Heart right ventricle (tissue), 16 donors: ENCODE measurements at regions not wholly inside any gene's neighbourhood (a gene's known extent, or its start where the extent isn't known, plus 50 kb on each side); places are given as distances from the start of the nearest gene placed in this dataset.

Source experiments
- ATAC-seq, 8 donors: fragments of 200-7000 bp; cut with Tn5 transposase; one replicate each; pipeline ENCODE4 v1.9.1; 2020; ENCODE audit warnings: mild to moderate bottlenecking in 8 of 8, moderate library complexity in 8 of 8, moderate number of reproducible peaks in 1 of 8
- DNase-seq, 2 donors: peaks; one replicate each; pipeline ENCODE4 v3.0.0-alpha.2; 2020
- H3K27ac ChIP-seq, 10 donors: fragments of 200-600 bp; sonication (generic) in 2 of 10; one replicate each; pipeline versions ENCODE4 v1.5.0 to v1.8.0; 2020 to 2022; ENCODE audit warnings: mild to moderate bottlenecking in 3 of 10
- H3K27me3 ChIP-seq, 7 donors: fragments of 200-600 bp; one replicate each; pipeline ENCODE4 v1.8.0; 2021 to 2022; ENCODE audit warnings: mild to moderate bottlenecking in 2 of 7
- H3K36me3 ChIP-seq, 9 donors: fragments of 200-600 bp; sonication (generic) in 1 of 9; one replicate each; pipeline versions ENCODE4 v1.5.0 to v1.8.0; 2020 to 2022; ENCODE audit warnings: mild to moderate bottlenecking in 2 of 9
- H3K4me1 ChIP-seq, 9 donors: fragments of 200-600 bp; sonication (generic) in 1 of 9; one replicate each; pipeline versions ENCODE4 v1.5.0 to v1.8.0; 2020 to 2022; ENCODE audit warnings: mild to moderate bottlenecking in 4 of 9
- H3K4me3 ChIP-seq, 10 donors: fragments of 200-600 bp; sonication (generic) in 2 of 10; one replicate each; pipeline versions ENCODE4 v1.5.0 to v1.8.0; 2020 to 2022; ENCODE audit warnings: mild to moderate bottlenecking in 7 of 10, moderate library complexity in 2 of 10
- H3K9me3 ChIP-seq, 11 donors: fragments of 200-600 bp in 10 of 11; sonication (generic) in 2 of 11; one replicate each; pipeline versions ENCODE4 v1.5.0 to v1.8.0; 2013 to 2022; ENCODE audit warnings: mild to moderate bottlenecking in 2 of 11, control low read depth in 1 of 11, moderate library complexity in 1 of 11
- WGBS, 2 donors: extraction: QIAGEN DNeasy Blood & Tissue Kit; methylation state at CpG; one replicate each; pipeline ENCODE4 v1.1.7; 2013; ENCODE audit warnings: inconsistent platforms in 1 of 2; 5-methylcytosine and 5-hydroxymethylcytosine counted together
- intact Hi-C, 10 donors: fragments of 100-400 bp; cut with DNase I; formaldehyde crosslinking; loops; one replicate each; pipeline versions ENCODE4 v1.11.1 to v1.14.2; 2022
- TF ChIP-seq, protein P1 (sequence below), 9 donors: fragments of 200-600 bp; sonication (generic) in 2 of 9; IDR thresholded peaks; one replicate each; pipeline versions ENCODE4 v1.5.0 to v1.8.0; 2021 to 2022; ENCODE audit warnings: antibody characterized with exemption in 9 of 9, mild to moderate bottlenecking in 5 of 9, moderate library complexity in 1 of 9
- donor health status: Arrhythmogenic right ventricular cardiomyopathy.
- donor health status: ischemic (EF 13 %, LVEDD 7.1; RV severe dilation, severe dysfunction).
- donor health status: healthy with polysubstance abuse.
- donor health status: DM: no; HTN: yes; CAD: no.
- donor health status: DM: no; HTN: no; CAD: no.
- donor health status: ischemic (EF 25% LVEDD 6.9; RV normal size, moderate dysfunction).
- donor health status: ischemic (EF 25% LVEDD 5.7; RV mildly dilated, moderate dysfunction).
- donor health status: healthy.
- donor health status: DM: yes; HTN: yes; CAD: no.
- donor health status: Ischemic cardiomyopathy.
- donor health status: ischemic (EF 35%, LVEDD 5.7; RV mildly dilated, moderate dysfunction).
- donor health status: nonischemic (EF 11% LVEDD 7.7; RV severe dilation, severe dysfunction).
- donor health status: DM: yes; HTN: yes; CAD: no.
- donor health status: PGD.
- donor health status: ischemic (EF 29% LVEDD 5.4; RV normal size, mild dysfunction).
- donor health status: nonischemic (EF 23%, LVEDD 6.1; RV moderate dilation, normal function).

DNA sequence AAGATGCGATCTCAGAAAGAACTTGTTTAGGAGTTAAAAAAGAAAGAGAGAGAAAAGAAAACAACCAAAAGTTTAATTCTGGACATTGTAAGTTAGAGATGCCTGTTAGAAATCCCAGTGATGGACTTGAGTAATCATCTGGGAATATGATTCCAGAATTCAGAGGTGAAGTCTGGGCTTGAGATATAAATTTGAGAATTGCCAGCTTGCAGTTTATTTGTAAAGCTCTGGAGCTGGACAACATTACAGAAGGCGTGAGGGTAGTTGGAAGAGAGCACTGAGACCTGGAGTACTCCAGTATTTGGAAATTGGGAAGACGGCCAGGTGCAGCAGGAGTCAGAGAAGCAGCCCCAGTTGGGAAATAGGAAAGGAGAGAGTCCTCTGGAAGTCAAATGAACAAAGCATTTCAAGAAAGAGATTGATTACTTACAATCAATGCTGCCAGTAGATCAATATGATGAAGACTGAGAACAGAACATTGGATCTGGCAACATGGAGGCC lies 128.8 kb upstream of the ARHGAP28 start:
- intact Hi-C loops = loop anchor here in 1 of 10 donors (5.0 kb wide), 1 partner anchor 287 kb away; no protein-coding TSS in a partner anchor
- ATAC-seq (no peak), DNase-seq (no peak)
- Histone ChIP-seq H3K4me1 (no peaks in the 10 kb centered on the region), H3K9me3 (no peaks in the 10 kb centered on the region), H3K27me3 (peaks cover 0 to 3% (median 0%) of the 10 kb centered on the region in 7 donors), H3K27ac (no peak overlapping the region), H3K4me3 (no peak overlapping the region), H3K36me3 (no peaks in the 10 kb centered on the region)
- 92 to 93% methylated on average over 3 of the region's 3 CpGs for WGBS, 2 donors
- TF ChIP-seq, protein P1, sequence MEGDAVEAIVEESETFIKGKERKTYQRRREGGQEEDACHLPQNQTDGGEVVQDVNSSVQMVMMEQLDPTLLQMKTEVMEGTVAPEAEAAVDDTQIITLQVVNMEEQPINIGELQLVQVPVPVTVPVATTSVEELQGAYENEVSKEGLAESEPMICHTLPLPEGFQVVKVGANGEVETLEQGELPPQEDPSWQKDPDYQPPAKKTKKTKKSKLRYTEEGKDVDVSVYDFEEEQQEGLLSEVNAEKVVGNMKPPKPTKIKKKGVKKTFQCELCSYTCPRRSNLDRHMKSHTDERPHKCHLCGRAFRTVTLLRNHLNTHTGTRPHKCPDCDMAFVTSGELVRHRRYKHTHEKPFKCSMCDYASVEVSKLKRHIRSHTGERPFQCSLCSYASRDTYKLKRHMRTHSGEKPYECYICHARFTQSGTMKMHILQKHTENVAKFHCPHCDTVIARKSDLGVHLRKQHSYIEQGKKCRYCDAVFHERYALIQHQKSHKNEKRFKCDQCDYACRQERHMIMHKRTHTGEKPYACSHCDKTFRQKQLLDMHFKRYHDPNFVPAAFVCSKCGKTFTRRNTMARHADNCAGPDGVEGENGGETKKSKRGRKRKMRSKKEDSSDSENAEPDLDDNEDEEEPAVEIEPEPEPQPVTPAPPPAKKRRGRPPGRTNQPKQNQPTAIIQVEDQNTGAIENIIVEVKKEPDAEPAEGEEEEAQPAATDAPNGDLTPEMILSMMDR (IDR thresholded peaks at IDR 0.05) = no peak

DNA sequence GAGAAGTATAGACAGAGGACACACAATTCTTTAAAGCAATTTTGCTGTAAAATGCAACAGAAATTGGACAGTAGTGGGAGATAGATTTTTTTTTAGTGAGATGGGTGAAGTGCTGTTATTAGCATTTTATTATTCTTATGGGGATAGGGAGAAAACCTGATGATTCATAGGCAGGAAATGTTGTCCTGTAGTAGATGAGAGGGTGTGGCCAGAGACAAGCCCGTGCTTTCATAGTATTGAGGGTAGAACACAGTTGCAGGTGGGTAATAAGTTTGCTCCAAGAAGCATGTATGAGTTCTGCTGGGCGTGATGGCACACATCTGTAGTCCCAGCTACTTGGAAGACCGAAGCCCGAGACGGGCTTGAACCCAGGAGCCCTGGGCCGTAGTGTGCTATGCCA lies 128.3 kb upstream of the ARHGAP28 start:
- intact Hi-C loops = loop anchor here in 1 of 10 donors (5.0 kb wide), 1 partner anchor 286 kb away; no protein-coding TSS in a partner anchor
- no peaks in the 10 kb centered on the region for H3K36me3 ChIP-seq

DNA sequence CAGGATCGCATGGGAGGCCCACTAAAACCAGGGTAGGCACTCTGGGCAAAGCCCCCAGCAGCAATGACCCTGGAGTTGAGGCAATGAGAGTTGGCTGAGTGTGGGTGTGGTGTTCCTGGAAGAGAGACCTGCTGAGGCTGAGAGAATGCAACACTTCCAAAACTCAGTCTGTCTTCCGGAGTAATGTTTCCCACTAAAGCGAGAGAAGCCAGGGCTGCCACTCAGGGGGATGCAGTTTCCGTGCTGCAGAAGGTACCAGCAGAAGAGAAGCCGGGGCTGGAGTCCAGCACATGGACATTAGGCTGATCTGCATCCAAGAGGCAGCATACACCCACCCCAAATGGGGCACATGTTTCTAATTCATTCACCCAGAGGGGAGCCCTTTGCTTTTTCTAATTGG lies 127.2 kb upstream of the ARHGAP28 start:
- DNase-seq = no peak
- intact Hi-C loops = loop anchor here in 1 of 10 donors (5.0 kb wide), 1 partner anchor 285 kb away; no protein-coding TSS in a partner anchor
- TF ChIP-seq, protein P1 (IDR thresholded peaks at IDR 0.05) = no peak
- Histone ChIP-seq H3K4me1 (no peaks in the 10 kb centered on the region), H3K36me3 (no peaks in the 10 kb centered on the region), H3K9me3 (no peaks in the 10 kb centered on the region), H3K27me3 (peaks cover 0 to 3% (median 0%) of the 10 kb centered on the region in 7 donors), H3K4me3 (no peak overlapping the region), H3K27ac (no peak overlapping the region)
- no peak for ATAC-seq
- WGBS, 2 donors = 77 to 95% methylated on average over 5 of the region's 5 CpGs

More for the DNA sequence above, 128.3 kb upstream of the ARHGAP28 start:
- Histone ChIP-seq H3K4me1 (no peaks in the 10 kb centered on the region), H3K4me3 (no peak overlapping the region), H3K27me3 (peaks cover 0 to 3% (median 0%) of the 10 kb centered on the region in 7 donors), H3K9me3 (no peaks in the 10 kb centered on the region), H3K27ac (no peak overlapping the region)
- ATAC-seq (no peak), DNase-seq (no peak)
- WGBS, 2 donors = 89 to 95% methylated on average over 6 of the region's 6 CpGs
- TF ChIP-seq, protein P1 (IDR thresholded peaks at IDR 0.05) = no peak

DNA sequence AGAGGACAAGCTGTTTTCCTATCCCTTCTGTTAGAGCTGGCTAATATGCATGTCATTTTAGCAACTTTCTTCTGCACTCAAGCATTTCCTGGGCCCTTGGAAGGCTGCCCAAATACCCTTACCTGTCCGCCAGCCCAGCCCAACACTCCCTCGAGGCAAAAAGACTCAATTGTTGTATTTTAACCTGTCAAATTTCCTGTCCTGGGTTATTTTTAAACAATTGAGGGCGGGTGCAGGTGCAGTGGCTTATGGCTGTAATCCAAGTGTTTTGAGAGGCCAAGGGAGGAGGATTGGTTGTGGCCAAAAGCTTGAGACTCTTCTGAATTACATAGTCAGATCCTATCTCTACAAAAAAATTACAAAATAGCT lies 125.0 kb upstream of the ARHGAP28 start:
- ATAC-seq = no peak
- H3K9me3 ChIP-seq = no peaks in the 10 kb centered on the region
- H3K4me1 ChIP-seq = no peaks in the 10 kb centered on the region
- DNase-seq = no peak
- peaks cover 0 to 3% (median 0%) of the 10 kb centered on the region in 7 donors for H3K27me3 ChIP-seq
- WGBS, 2 donors = 50 to 68% methylated on average over 3 of the region's 3 CpGs
- no peak overlapping the region for H3K4me3 ChIP-seq
- no peak overlapping the region for H3K27ac ChIP-seq
- intact Hi-C loops = loop anchor here in 1 of 10 donors (5.0 kb wide), 1 partner anchor 283 kb away; no protein-coding TSS in a partner anchor
- no peaks in the 10 kb centered on the region for H3K36me3 ChIP-seq
- TF ChIP-seq, protein P1 (IDR thresholded peaks at IDR 0.05) = no peak
